CD4-positive, alpha-beta T cell treated with Interferon alpha-2 for 1 hour (primary cell): ENCODE measurements at regions not wholly inside any gene's neighbourhood (a gene's known extent, or its start where the extent isn't known, plus 50 kb on each side); places are given as distances from the start of the nearest gene placed in this dataset.
"Not testable (repeated sequence)": the region's sequence is repeated elsewhere in the genome, so short reads cannot be mapped to it uniquely, and the experiment has no call there.

Experiments
- DNase-seq, 2 donors: peaks; one replicate each; pipeline ENCODE4 v3.0.0-alpha.2; 2020 to 2022

- DNase-seq: no peak
Measured at GRCh38 chr9:107852891-107853290, 363.3 kb upstream of the KLF4 start.

GRCh38 chr9:107850653-107851052, 361.1 kb upstream of the KLF4 start:
- no peak for DNase-seq

GRCh38 chr9:107847978-107848964, 358.7 kb upstream of the KLF4 start:
- DNase-seq: no peak

- DNase-seq: no peak
Measured at GRCh38 chr9:107842530-107842929, 353.0 kb upstream of the KLF4 start.

- no peak for DNase-seq
Measured at GRCh38 chr9:107841076-107841475, 351.5 kb upstream of the KLF4 start.

GRCh38 chr9:107839371-107839770, 349.8 kb upstream of the KLF4 start:
- no peak for DNase-seq

GRCh38 chr9:107838766-107839165, 349.2 kb upstream of the KLF4 start:
- no peak for DNase-seq

GRCh38 chr9:107836300-107836699, 346.7 kb upstream of the KLF4 start:
- no peak for DNase-seq

GRCh38 chr9:107833295-107833694, 343.7 kb upstream of the KLF4 start:
- DNase-seq: no peak

GRCh38 chr9:107832871-107833270, 343.3 kb upstream of the KLF4 start:
- DNase-seq: no peak

GRCh38 chr9:107830479-107830878, 340.9 kb upstream of the KLF4 start:
- DNase-seq: no peak

- DNase-seq: no peak
Measured at GRCh38 chr9:107827884-107828283, 338.3 kb upstream of the KLF4 start.

- no peak for DNase-seq
Measured at GRCh38 chr9:107827304-107827703, 337.7 kb upstream of the KLF4 start.

- not testable (repeated sequence) for DNase-seq
Measured at GRCh38 chr9:107826688-107826983, 337.1 kb upstream of the KLF4 start.

GRCh38 chr9:107824556-107824955, 335.0 kb upstream of the KLF4 start:
- DNase-seq: no peak

- DNase-seq: no peak
Measured at GRCh38 chr9:107819772-107820565, 330.4 kb upstream of the KLF4 start.

- DNase-seq: not testable (repeated sequence)
Measured at GRCh38 chr9:107818503-107818829, 328.9 kb upstream of the KLF4 start.

GRCh38 chr9:107817595-107818502, 328.3 kb upstream of the KLF4 start:
- DNase-seq: not testable (repeated sequence)

GRCh38 chr9:107816561-107817021, 327.0 kb upstream of the KLF4 start:
- no peak for DNase-seq

GRCh38 chr9:107815782-107816560, 326.4 kb upstream of the KLF4 start:
- no peak for DNase-seq

- DNase-seq: no peak
Measured at GRCh38 chr9:107813287-107813686, 323.7 kb upstream of the KLF4 start.

- no peak for DNase-seq
Measured at GRCh38 chr9:107810461-107810961, 320.9 kb upstream of the KLF4 start.
